ENCODE measurements at regions not wholly inside any gene's neighbourhood (a gene's known extent, or its start where the extent isn't known, plus 50 kb on each side); places are given as distances from the start of the nearest gene placed in this dataset.

GRCh38 chr15:38197553-38197952, 55.1 kb upstream of the SPRED1 start:
- Histone ChIP-seq H3K4me3 (no peak overlapping the region), H3K9me3 (ENCODE audit: low read depth) (no peaks in the 10 kb centered on the region), H3K27ac (no peak overlapping the region), H3K36me3 (no peaks in the 10 kb centered on the region), H3K4me1 (ENCODE audit: low read depth) (no peaks in the 10 kb centered on the region), H3K27me3 (no peaks in the 10 kb centered on the region)
- TF ChIP-seq CTCF (IDR thresholded peaks at IDR 0.05; ENCODE audit: low read depth, low read length): no peak
- DNase-seq (ENCODE audit: low read depth in 1 of 2, low spot score in 1 of 2): peak in 1 of 2 donors; percentile 60

- peak in 1 of 2 donors; percentile 67 for DNase-seq (ENCODE audit: low read depth in 1 of 2, low spot score in 1 of 2)
- no peak overlapping the region for H3K27ac ChIP-seq
- H3K4me1 ChIP-seq (ENCODE audit: low read depth): peaks cover 2% of the 10 kb centered on the region
- H3K27me3 ChIP-seq: no peaks in the 10 kb centered on the region
- TF ChIP-seq CTCF (IDR thresholded peaks at IDR 0.05; ENCODE audit: low read depth, low read length): no peak
- no peaks in the 10 kb centered on the region for H3K36me3 ChIP-seq
- no peak overlapping the region for H3K4me3 ChIP-seq
- H3K9me3 ChIP-seq (ENCODE audit: low read depth): no peaks in the 10 kb centered on the region
Observed at GRCh38 chr15:38201714-38202113, 50.9 kb upstream of the SPRED1 start.

- Histone ChIP-seq H3K4me1 (ENCODE audit: low read depth) (peaks cover 6% of the 10 kb centered on the region), H3K4me3 (no peak overlapping the region), H3K27me3 (no peaks in the 10 kb centered on the region), H3K9me3 (ENCODE audit: low read depth) (no peaks in the 10 kb centered on the region), H3K27ac (no peak overlapping the region), H3K36me3 (no peaks in the 10 kb centered on the region)
- no peak for TF ChIP-seq CTCF (IDR thresholded peaks at IDR 0.05; ENCODE audit: low read depth, low read length)
- no peak for DNase-seq (ENCODE audit: low read depth in 1 of 2, low spot score in 1 of 2)
Observed at GRCh38 chr15:38202361-38202760, 50.3 kb upstream of the SPRED1 start.

Data from cardiac muscle cell (in vitro differentiated cells and primary cell).